H1 (cell line): ENCODE measurements at regions not wholly inside any gene's neighbourhood (a gene's known extent, or its start where the extent isn't known, plus 50 kb on each side); places are given as distances from the start of the nearest gene placed in this dataset.
"Not testable (repeated sequence)": the region's sequence is repeated elsewhere in the genome, so short reads cannot be mapped to it uniquely, and the experiment has no call there.

ENCODE experiments used
- CTCF ChIA-PET: fragments of 300-600 bp; sonication (Branson Sonifier 250); formaldehyde crosslinking; loops from one replicate; lab custom pipeline; 2021; ENCODE audit not compliant: partially characterized antibody; lab: Charles Lee
- POLR2A ChIA-PET: fragments of 300-600 bp; sonication (Branson Sonifier 250); formaldehyde crosslinking; loops from one replicate; lab custom pipeline; 2021; ENCODE audit warnings: inconsistent platforms; ENCODE audit not compliant: partially characterized antibody; lab: Charles Lee
- DNase-seq, 2 experiments: peaks; one replicate each; pipeline versions ENCODE4 v3.0.0 to v3.0.0-alpha.2; 2010 to 2022; ENCODE audit warnings: low spot score in 2 of 2, low read depth in 1 of 2, mixed read lengths in 1 of 2
- FAIRE-seq: peaks from 2 replicates; lab custom pipeline; 2011; peaks lifted over from hg19 to GRCh38; lab: Jason Lieb, UNC
- H2AFZ ChIP-seq: 2 replicates; pipeline ENCODE4 v1.8.1; 2012; ENCODE audit warnings: low read length, inconsistent platforms
- H2AK5ac ChIP-seq: 2 replicates; pipeline ENCODE4 v1.6.1; 2013; ENCODE audit warnings: low read depth, low read length
- H2BK120ac ChIP-seq: replicated peaks from 2 replicates; pipeline ENCODE3; 2013; ENCODE audit warnings: low read depth, low read length, inconsistent platforms
- H2BK12ac ChIP-seq: 2 replicates; pipeline ENCODE4 v1.6.1; 2013; ENCODE audit warnings: low read depth, low read length
- H2BK15ac ChIP-seq: 2 replicates; pipeline ENCODE4 v1.6.1; 2013; ENCODE audit warnings: low read length
- H2BK20ac ChIP-seq: 2 replicates; pipeline ENCODE4 v1.6.1; 2013; ENCODE audit warnings: low read length
- H2BK5ac ChIP-seq: 2 replicates; pipeline ENCODE4 v1.6.1; 2013; ENCODE audit warnings: low read depth, low read length
- H3K14ac ChIP-seq: 2 replicates; pipeline ENCODE4 v1.6.1; 2013; ENCODE audit warnings: inconsistent platforms; ENCODE audit not compliant: insufficient read length
- H3K18ac ChIP-seq: 2 replicates; pipeline ENCODE4 v1.6.1; 2013; ENCODE audit warnings: low read length; ENCODE audit errors: extremely low read depth
- H3K23ac ChIP-seq: 2 replicates; pipeline ENCODE4 v1.6.1; 2013; ENCODE audit warnings: inconsistent platforms; ENCODE audit not compliant: insufficient read length
- H3K23me2 ChIP-seq: 2 replicates; pipeline ENCODE4 v1.6.1; 2013; ENCODE audit warnings: low read depth, low read length
- H3K27ac ChIP-seq: 2 replicates; pipeline ENCODE4 v1.6.1; 2011; ENCODE audit warnings: low read depth, low read length, inconsistent platforms
- H3K27me3 ChIP-seq, 4 experiments: replicated peaks in 1 of 4; 1 replicate in 1 of 4; 2 replicates in 3 of 4; pipeline versions ENCODE4 v1.6.1 to v1.8.1; 2011 to 2013; ENCODE audit warnings: low read length in 3 of 4, mild to moderate bottlenecking in 3 of 4, inconsistent platforms in 2 of 4, mixed read lengths in 2 of 4, moderate library complexity in 1 of 4; ENCODE audit not compliant: control insufficient read depth in 3 of 4, insufficient read depth in 3 of 4; ENCODE audit errors: extremely low read depth in 1 of 4
- H3K36me3 ChIP-seq, 4 experiments: 2 replicates each; pipeline versions ENCODE4 v1.6.1 to v1.8.1; 2011 to 2013; ENCODE audit warnings: mild to moderate bottlenecking in 4 of 4, low read length in 3 of 4, moderate library complexity in 2 of 4, control low read depth in 1 of 4, inconsistent platforms in 1 of 4; ENCODE audit not compliant: insufficient read depth in 4 of 4, control insufficient read depth in 2 of 4
- H3K4ac ChIP-seq: replicated peaks from 2 replicates; pipeline ENCODE3; 2013; ENCODE audit warnings: low read length, low read depth, mixed read lengths, inconsistent platforms; ENCODE audit not compliant: insufficient read length
- H3K4me1 ChIP-seq, 4 experiments: replicated peaks in 1 of 4; 1 replicate in 1 of 4; 2 replicates in 3 of 4; pipeline versions ENCODE4 v1.6.1 to v1.8.1; 2011 to 2013; ENCODE audit warnings: low read length in 3 of 4, inconsistent platforms in 2 of 4, mixed read lengths in 1 of 4; ENCODE audit not compliant: insufficient read depth in 4 of 4, control insufficient read depth in 3 of 4
- H3K4me2 ChIP-seq, 2 experiments: 2 replicates each; pipeline versions ENCODE4 v1.6.1 to v1.8.1; 2011 to 2013; ENCODE audit warnings: low read depth in 2 of 2, low read length in 2 of 2, control low read depth in 1 of 2, inconsistent platforms in 1 of 2, mild to moderate bottlenecking in 1 of 2; ENCODE audit not compliant: insufficient read depth in 1 of 2
- H3K4me3 ChIP-seq, 4 experiments: fragments of 200-600, 300-600 bp in 1 of 4; sonication (generic), shearing (Covaris generic), sonication (Bioruptor Twin) in 1 of 4; 2 replicates each; pipeline versions ENCODE4 v1.5.1 to v1.8.1; 2011 to 2016; ENCODE audit warnings: low read length in 4 of 4, low read depth in 3 of 4, control low read depth in 2 of 4, inconsistent platforms in 2 of 4, mild to moderate bottlenecking in 2 of 4, mixed read lengths in 1 of 4, moderate library complexity in 1 of 4; ENCODE audit not compliant: insufficient read depth in 2 of 4; ENCODE audit errors: extremely low read depth in 1 of 4
- H3K56ac ChIP-seq: replicated peaks from 2 replicates; pipeline ENCODE3; 2013; ENCODE audit warnings: low read depth, mild to moderate bottlenecking, mixed read lengths, low read length, inconsistent platforms; ENCODE audit not compliant: insufficient read length
- H3K79me1 ChIP-seq: 2 replicates; pipeline ENCODE4 v1.6.1; 2013; ENCODE audit warnings: low read depth, low read length, control low read depth
- H3K79me2 ChIP-seq, 2 experiments: 2 replicates each; pipeline versions ENCODE4 v1.6.1 to v1.8.1; 2012 to 2013; ENCODE audit warnings: low read length in 2 of 2, mild to moderate bottlenecking in 2 of 2, inconsistent platforms in 1 of 2; ENCODE audit not compliant: insufficient read depth in 2 of 2, control insufficient read depth in 1 of 2
- H3K9ac ChIP-seq, 4 experiments: replicated peaks in 1 of 4; 1 replicate in 1 of 4; 2 replicates in 3 of 4; pipeline versions ENCODE4 v1.6.1 to v1.8.1; 2011 to 2013; ENCODE audit warnings: low read depth in 3 of 4, low read length in 3 of 4, control low read depth in 2 of 4, mild to moderate bottlenecking in 2 of 4, moderate library complexity in 2 of 4, inconsistent platforms in 1 of 4; ENCODE audit errors: extremely low read depth in 1 of 4
- H3K9me3 ChIP-seq, 2 experiments: 2 replicates each; pipeline versions ENCODE4 v1.6.1 to v1.8.1; 2012 to 2013; ENCODE audit warnings: mild to moderate bottlenecking in 2 of 2, moderate library complexity in 2 of 2, control low read depth in 1 of 2, inconsistent platforms in 1 of 2, low read depth in 1 of 2, low read length in 1 of 2, mixed read lengths in 1 of 2; ENCODE audit not compliant: insufficient read depth in 2 of 2
- H4K20me1 ChIP-seq, 2 experiments: replicated peaks in 1 of 2; 2 replicates each; pipeline versions ENCODE3 to v1.8.1; 2011 to 2013; ENCODE audit warnings: inconsistent platforms in 2 of 2, low read length in 2 of 2, mild to moderate bottlenecking in 1 of 2; ENCODE audit not compliant: insufficient read depth in 2 of 2, control insufficient read depth in 1 of 2
- H4K5ac ChIP-seq: 2 replicates; pipeline ENCODE4 v1.6.1; 2013; ENCODE audit warnings: low read length, low read depth, mixed read lengths, inconsistent platforms; ENCODE audit not compliant: insufficient read length
- H4K8ac ChIP-seq: 2 replicates; pipeline ENCODE4 v1.8.0; 2013; ENCODE audit warnings: mild to moderate bottlenecking, moderate library complexity, low read length, inconsistent platforms; ENCODE audit not compliant: insufficient read depth; ENCODE audit errors: extremely low read depth
- H4K91ac ChIP-seq: replicated peaks from 2 replicates; pipeline ENCODE3; 2013; ENCODE audit warnings: low read length, mixed read lengths, inconsistent platforms; ENCODE audit not compliant: insufficient read length
- CHD1 ChIP-seq: IDR thresholded peaks from 2 replicates; pipeline ENCODE4 v1.6.1; 2012; ENCODE audit warnings: low read depth, low read length, improper control_type of control experiment
- WGBS, 2 experiments: shearing (Covaris generic) in 1 of 2; methylation state at CpG; one replicate each; pipeline versions ENCODE4 v1.1.6 to v1.1.7; 2013 to 2015; ENCODE audit warnings: low lambda C conversion rate in 2 of 2, mixed read lengths in 2 of 2, inconsistent platforms in 1 of 2, low coverage in 1 of 2, missing lambda C conversion rate in 1 of 2; ENCODE audit not compliant: insufficient replicate concordance in 2 of 2, insufficient coverage in 1 of 2, insufficient read length in 1 of 2; ENCODE audit errors: extremely low coverage in 1 of 2, missing lambda C conversion rate in 1 of 2; 5-methylcytosine and 5-hydroxymethylcytosine counted together

DNA sequence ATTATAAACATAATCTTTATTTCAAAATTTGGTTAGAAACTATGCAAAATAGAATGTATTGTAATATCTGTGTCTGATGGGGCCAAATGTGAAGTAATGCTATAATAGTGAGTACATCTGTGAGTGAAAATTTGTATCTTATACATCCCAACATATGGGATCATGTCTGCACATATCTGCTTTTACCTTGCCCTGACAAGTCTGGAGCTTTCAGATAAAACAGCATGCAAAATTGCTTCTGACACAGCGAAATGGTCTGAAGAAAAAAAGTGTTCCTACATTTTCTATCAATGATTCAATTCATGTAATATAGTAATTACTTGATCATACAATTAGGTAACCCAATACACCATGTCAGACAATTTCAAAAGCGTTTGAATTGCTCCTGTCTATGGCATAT is 58.1 kb upstream of the P3H2 start:
- H3K27me3 ChIP-seq = no peaks in the 10 kb centered on the region
- H3K23me2 ChIP-seq = no peaks in the 10 kb centered on the region
- H3K9ac ChIP-seq = no peak overlapping the region
- H3K79me1 ChIP-seq = no peaks in the 10 kb centered on the region
- ChIA-PET POLR2A (no interaction called here), CTCF (interaction anchor here (0.6 to 1.2 kb wide), 2 partner anchors 108 to 143 kb away, joined by 3 read pairs; no protein-coding TSS in a partner anchor)
- no peak overlapping the region for H2BK12ac ChIP-seq
- no peak overlapping the region for H2BK15ac ChIP-seq
- no peak overlapping the region for H3K14ac ChIP-seq
- H3K27ac ChIP-seq = no peak overlapping the region
- H3K4me1 ChIP-seq = peaks cover 0 to 6% (median 2%) of the 10 kb centered on the region in 4 experiments; a peak in 2 of 7 replicates
- H4K20me1 ChIP-seq = no peaks in the 10 kb centered on the region
- no peak overlapping the region for H4K91ac ChIP-seq
- H2AK5ac ChIP-seq = no peak overlapping the region
- no peak overlapping the region for H3K4ac ChIP-seq
- no peak overlapping the region for H2AFZ ChIP-seq
- no peak overlapping the region for H3K4me3 ChIP-seq
- H3K79me2 ChIP-seq = no peaks in the 10 kb centered on the region
- peaks cover 0 to 8% of the 10 kb centered on the region in 2 experiments; a peak in 1 of 4 replicates for H3K9me3 ChIP-seq
- no peak overlapping the region for H3K4me2 ChIP-seq
- H4K8ac ChIP-seq = no peak overlapping the region
- TF ChIP-seq CHD1 = no peak
- no peak overlapping the region for H3K23ac ChIP-seq
- no peak overlapping the region for H3K18ac ChIP-seq
- WGBS, 2 experiments = 88% methylated on average over 2 of the region's 2 CpGs; no CpG with 5 or more reads in 1 of the 2 experiments
- H4K5ac ChIP-seq = no peak overlapping the region
- no peak overlapping the region for H2BK120ac ChIP-seq
- H3K56ac ChIP-seq = no peak overlapping the region
- H2BK5ac ChIP-seq = no peak overlapping the region
- no peak for DNase-seq
- no peak overlapping the region for H2BK20ac ChIP-seq
- no peak for FAIRE-seq
- H3K36me3 ChIP-seq = no peaks in the 10 kb centered on the region

- H3K79me2 ChIP-seq, H2BK120ac ChIP-seq, H3K9ac ChIP-seq, H3K4me2 ChIP-seq, FAIRE-seq, H4K20me1 ChIP-seq, H4K5ac ChIP-seq, H3K4me1 ChIP-seq, H3K36me3 ChIP-seq, H3K27ac ChIP-seq, H4K91ac ChIP-seq, H2BK12ac ChIP-seq, H3K27me3 ChIP-seq, H3K23me2 ChIP-seq, H2BK20ac ChIP-seq, H3K79me1 ChIP-seq, H3K4ac ChIP-seq, H2BK5ac ChIP-seq, H3K4me3 ChIP-seq, POLR2A ChIA-PET, H3K23ac ChIP-seq, DNase-seq, H2BK15ac ChIP-seq, H3K18ac ChIP-seq, H3K14ac ChIP-seq, H2AFZ ChIP-seq, H2AK5ac ChIP-seq, H3K9me3 ChIP-seq, H3K56ac ChIP-seq, H4K8ac ChIP-seq: not testable (repeated sequence)
- CTCF ChIA-PET = interaction anchor here (0.7 kb wide), 1 partner anchor 25 kb away, joined by 4 read pairs; no protein-coding TSS in a partner anchor
- whole genome bisulfite sequencing, 2 experiments = 98% methylated on average over 27 of the region's 39 CpGs; no CpG with 5 or more reads in 1 of the 2 experiments
Measured at GRCh38 chr3:190176933-190177525, 56.3 kb upstream of the P3H2 start.
